HG03432 (cell line): ENCODE measurements at regions not wholly inside any gene's neighbourhood (a gene's known extent, or its start where the extent isn't known, plus 50 kb on each side); places are given as distances from the start of the nearest gene placed in this dataset.
A peak's percentile ranks its signal among the peaks of the same experiment; 100 is the strongest.

Experiments used
- ATAC-seq: cut with Tn5 transposase; IDR thresholded peaks from one replicate; pipeline ENCODE4 v1.9.1; 2021; ENCODE audit warnings: mild to moderate bottlenecking, moderate library complexity; ENCODE audit not compliant: unreplicated experiment

DNA sequence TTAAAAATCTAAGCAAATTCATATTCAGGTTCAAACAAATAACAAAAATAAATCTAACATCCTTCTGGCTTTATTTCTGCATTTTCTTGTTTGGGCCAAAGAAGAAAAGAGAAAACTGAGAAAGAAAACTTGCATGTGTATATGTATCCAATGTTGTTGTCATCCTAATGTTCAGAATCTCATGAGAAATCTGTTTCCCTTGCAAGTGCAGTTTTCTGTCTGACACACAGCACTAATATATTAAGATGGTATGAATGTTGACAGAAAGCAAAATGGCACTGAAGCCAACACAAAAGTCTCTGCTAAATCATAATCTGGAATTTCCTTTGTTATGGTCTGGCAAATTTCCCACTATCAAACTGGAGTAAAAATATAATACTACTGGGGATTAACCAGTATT is 235.9 kb downstream of the HGF start:
- ATAC-seq: no peak

- ATAC-seq: no peak
Observed at GRCh38 chr7:81533426-81533825, 236.4 kb downstream of the HGF start.

GRCh38 chr7:81529785-81530184 is 240.1 kb downstream of the HGF start:
- no peak for ATAC-seq

GRCh38 chr7:81527651-81528050 is 242.2 kb downstream of the HGF start:
- no peak for ATAC-seq

DNA sequence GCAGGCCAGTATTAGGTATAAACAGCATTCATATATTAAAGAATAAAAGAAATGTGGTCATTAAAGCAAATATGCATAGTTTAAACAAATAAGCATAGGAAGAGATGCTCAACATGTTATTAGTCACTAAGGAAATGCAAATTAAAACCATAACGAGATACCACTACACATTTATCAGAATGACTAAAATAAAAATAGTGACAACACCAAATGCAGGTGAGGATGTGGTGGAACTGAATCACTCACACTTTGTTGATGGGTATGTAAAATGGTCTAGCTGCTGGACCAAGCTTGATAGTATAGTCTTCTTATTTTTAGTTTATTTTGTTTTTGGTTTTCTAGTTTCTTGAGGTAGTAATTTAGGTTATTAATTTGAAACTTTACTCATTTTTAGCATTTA is 242.9 kb downstream of the HGF start:
- no peak for ATAC-seq

DNA sequence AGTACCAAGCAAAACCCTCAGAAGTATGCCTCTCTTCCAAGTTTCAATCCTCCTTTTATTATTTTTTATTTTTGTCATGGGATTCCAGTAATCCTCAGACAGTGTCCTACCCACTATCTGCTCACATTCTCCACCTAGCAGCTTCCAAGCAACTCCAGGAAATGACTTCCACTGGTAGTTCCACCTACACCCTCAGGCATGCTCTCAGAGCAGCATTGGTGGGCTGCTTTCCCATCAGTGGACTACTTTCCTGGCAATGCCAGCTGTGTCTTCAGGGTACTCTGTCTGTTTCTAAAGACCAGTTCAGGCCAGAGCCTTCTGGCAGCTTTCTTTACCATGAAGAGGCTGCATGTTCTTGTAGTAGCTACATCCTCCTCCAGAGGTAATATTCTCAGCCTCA is 244.0 kb downstream of the HGF start:
- no peak for ATAC-seq

DNA sequence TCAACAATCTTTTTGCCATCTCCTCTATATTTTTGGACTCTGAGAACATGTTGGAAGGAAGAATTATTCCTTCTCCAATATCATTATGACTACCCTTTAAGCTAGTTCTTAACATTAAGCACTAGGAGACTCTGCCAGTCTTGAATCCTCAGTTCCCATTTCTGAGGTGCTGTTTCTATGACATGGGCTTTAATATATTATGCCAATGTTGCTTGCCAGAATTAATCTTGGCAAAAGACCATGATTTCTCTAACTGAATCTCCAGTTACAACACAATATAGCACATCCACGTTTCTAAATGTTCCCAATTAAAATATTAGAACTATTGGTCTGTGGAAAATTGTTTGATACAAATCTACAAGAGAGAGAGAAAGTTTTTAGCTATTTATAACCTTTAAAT is 250.0 kb downstream of the HGF start:
- no peak for ATAC-seq

GRCh38 chr7:81516898-81517297 is 252.9 kb downstream of the HGF start:
- ATAC-seq: no peak

DNA sequence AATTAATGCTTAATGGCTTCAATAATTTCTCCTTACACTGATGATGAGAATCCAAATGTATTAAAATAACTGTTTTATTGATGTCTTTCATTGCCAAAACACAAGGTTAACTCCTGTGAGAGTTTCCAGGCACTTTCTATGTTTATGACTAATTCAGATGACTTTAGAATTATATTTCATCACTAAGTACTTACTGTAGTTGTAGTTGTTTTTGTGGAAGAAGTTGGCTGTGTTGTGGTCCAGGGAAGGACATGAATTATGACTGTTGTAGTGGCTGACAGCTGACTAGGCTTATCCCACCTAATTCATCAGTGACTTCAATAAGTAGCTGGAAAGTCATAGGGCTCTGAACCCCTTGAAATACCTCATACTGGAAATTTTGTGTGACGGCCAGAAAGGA is 254.8 kb downstream of the HGF start:
- ATAC-seq: no peak

DNA sequence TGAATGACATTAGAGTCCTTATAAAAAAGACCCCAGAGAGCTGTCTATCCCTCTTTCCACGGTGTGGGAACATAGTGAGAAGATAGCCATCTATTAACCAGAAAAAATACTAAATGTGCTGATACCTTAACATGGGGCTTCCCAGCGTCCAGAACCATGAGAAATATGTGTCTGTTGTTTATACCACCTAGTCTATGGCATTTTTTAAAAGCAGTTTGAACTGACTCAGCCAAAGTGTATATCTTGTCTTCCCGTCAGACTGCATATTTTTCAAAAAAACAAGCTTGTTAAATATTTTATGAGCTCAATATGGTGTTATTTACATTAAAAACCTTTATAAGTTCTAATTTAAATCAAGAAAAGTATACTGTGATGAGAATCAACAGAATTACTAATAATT is 255.3 kb downstream of the HGF start:
- ATAC-seq: no peak

DNA sequence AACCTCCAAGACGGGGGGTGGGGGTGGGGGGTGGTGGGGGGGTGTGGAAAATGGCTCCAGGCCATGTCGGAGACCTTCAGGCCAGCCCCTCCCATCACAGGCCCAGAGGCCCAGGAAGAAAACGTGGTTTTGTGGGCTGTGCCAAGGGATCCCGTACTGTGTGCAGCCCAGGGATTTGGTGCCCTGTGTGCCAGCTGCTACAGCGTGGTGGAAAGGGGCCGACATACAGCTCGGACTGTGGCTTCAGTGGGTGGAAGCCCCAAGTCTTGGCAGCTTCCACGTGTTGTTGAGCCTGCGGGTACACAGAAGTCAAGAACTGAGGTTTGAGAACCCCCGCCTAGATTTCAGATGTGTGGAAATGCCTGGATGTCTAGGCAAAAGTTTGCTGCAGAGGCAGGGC is 259.7 kb downstream of the HGF start:
- ATAC-seq: no peak

DNA sequence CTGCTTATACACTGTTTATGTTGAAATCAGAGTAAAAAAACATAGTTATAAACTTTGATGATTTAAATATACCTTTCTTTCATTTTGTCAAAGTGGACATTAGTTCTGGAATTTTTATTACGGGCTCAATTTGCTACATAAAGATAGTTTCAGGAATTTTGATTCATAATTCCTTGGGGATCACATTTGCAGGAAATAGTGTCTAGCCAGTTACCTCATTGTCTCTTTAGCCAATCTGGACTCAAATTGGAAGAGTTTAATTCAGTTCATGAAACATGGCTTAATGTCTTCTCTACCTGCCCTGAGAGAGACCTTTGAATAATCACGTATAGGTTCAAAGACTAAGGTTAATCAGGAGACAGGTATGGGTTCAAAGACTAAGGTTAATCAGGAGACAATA is 262.6 kb downstream of the HGF start:
- ATAC-seq: no peak

DNA sequence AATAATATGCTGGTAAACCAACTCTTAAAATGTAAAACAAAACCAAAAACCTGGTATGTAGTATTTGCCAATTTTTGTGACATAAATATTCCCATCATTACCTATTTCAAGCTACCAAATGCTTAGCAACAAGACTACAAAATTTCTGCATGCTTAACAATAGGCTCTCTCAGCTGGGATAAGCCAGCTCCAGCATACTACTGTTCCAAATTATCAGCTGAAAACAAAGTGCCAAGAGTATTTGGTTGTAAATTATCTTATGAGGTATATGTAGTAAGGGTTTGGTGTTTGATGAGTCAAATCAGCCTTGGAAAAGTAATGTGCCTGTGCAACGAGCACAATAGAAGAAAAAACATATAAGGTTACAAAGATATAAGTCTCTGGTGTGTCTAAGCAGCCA is 263.2 kb downstream of the HGF start:
- no peak for ATAC-seq

DNA sequence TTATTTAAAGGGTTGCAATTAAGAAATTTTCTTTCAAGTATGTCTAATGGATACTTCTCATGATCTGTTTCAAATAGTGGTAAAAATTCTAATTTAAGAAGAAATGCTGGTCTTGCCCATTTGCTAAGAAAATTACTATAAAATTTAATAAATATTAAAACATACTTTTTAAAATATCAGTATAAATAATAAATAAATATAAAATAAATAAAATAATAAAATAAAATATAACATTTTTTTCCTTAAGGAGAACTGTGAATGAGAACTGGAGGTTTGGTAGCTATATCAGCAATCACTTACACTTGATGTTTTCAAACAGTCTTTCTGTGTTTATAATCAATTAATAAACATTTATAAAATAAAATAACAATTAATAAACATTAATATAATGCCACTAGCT is 266.1 kb downstream of the HGF start:
- no peak for ATAC-seq

DNA sequence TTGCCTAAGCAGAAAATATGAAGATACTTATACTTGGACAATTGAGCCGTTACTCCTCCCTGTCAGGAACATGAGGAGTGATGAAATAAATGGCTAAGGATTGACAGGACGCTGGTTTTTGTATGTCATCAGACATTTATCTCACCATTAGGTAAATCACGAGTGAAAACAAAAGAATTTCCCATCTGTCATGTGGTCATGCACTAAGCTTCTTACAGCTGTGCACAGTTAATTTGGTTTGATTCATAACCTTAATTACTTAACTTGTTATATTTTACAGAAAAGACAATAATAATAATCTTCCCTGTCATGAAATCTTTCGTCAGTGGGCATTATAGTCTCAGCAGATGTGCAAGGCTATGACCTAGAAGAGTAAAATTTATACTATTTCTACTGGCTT is 266.5 kb downstream of the HGF start:
- ATAC-seq: no peak

DNA sequence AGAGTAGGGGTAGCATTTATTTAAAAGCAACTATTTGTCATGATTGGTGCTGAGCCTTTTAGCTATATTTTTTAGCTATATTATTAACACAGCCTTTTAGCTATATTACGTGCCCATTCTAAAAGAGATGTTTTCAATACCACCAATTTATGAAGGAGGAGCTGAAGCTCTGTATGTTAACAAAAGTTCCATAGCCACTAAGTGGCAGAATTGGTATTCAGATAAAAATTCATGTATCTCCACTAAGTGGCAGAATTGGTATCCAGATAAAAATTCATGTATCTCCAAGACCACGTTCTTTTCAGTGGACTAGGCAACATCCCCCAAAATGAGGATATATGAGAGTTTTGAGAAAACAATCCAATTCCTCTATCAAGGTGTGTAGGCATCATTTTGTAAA is 268.6 kb downstream of the HGF start:
- ATAC-seq: no peak

- ATAC-seq: no peak
Observed at GRCh38 chr7:81500631-81501030, 269.2 kb downstream of the HGF start.

GRCh38 chr7:81499262-81500116 is 270.4 kb downstream of the HGF start:
- peak; percentile 82 for ATAC-seq

GRCh38 chr7:81498176-81498575 is 271.7 kb downstream of the HGF start:
- no peak for ATAC-seq

- ATAC-seq: no peak
Observed at GRCh38 chr7:81492910-81493309, 276.9 kb downstream of the HGF start.

DNA sequence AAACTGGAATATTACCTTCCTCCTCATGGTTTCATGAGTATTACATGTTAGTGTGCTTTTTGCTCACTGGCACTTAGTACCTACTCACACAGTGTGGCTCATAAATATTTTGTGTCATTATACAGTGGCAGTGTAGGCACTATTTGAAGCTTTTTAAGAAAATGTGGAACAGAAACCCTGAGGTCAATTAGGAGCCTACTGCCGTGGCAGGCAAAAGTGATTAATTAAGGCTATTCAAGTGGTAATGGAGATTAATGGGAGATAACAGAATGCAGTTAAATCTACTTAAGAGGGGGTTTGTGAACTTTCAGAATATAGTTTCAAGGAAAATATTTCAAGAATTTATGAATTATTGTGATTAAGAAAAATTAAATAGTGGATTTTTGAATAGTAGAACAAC is 277.6 kb downstream of the HGF start:
- no peak for ATAC-seq

DNA sequence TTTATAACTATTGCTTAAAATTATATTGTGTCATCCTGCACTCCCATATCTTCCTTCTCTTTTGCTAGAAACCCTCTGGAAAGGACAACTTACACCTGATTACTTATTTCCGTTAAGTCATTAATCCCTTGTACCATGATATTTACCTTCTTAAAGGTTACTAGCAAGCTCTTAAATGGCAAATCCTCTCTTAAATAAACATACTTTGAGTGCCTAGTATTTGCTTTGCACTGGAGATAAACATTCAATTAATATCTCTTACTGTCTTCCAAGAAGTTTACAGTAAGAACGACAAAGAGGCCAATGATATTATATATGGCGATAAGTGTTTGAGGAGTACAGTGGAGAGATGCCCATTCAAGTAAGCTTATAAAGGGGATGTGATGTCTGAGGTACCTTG is 278.3 kb downstream of the HGF start:
- ATAC-seq: no peak

- no peak for ATAC-seq
Observed at GRCh38 chr7:81488210-81488609, 281.6 kb downstream of the HGF start.
